GM23248 (cell line): ENCODE measurements at regions not wholly inside any gene's neighbourhood (a gene's known extent, or its start where the extent isn't known, plus 50 kb on each side); places are given as distances from the start of the nearest gene placed in this dataset.

Source experiments
- EZH2 ChIP-seq: fragments of 200-600 bp; sonication (generic); IDR thresholded peaks from 2 replicates; pipeline ENCODE4 v1.6.1; 2018; ENCODE audit warnings: antibody characterized with exemption, mild to moderate bottlenecking; ENCODE audit not compliant: insufficient read depth, poor library complexity, severe bottlenecking
- EZH2phosphoT487 ChIP-seq: fragments of 200-600 bp; sonication (generic); IDR thresholded peaks from 2 replicates; pipeline ENCODE4 v1.6.1; 2018; ENCODE audit warnings: antibody characterized with exemption, moderate library complexity, mild to moderate bottlenecking, low read depth; ENCODE audit not compliant: insufficient read depth

- TF ChIP-seq EZH2 = no peak
- no peak for TF ChIP-seq EZH2phosphoT487
Measured at GRCh38 chr17:5861854-5862253, 208.3 kb upstream of the WSCD1 start.
